ENCODE measurements at regions not wholly inside any gene's neighbourhood (a gene's known extent, or its start where the extent isn't known, plus 50 kb on each side); places are given as distances from the start of the nearest gene placed in this dataset.

- DNase-seq (no peak), ATAC-seq (no peak)
- 82 to 88% methylated on average over 2 of the region's 2 CpGs for WGBS, 2 donors
- H3K9me3 ChIP-seq: no peaks in the 10 kb centered on the region
- intact Hi-C loops (cut with DNase I): no loop called here
- no peaks in the 10 kb centered on the region for H3K36me3 ChIP-seq (replicated peaks in 1 of 2; ENCODE audit: insufficient read depth in 1 of 2, low read depth in 2 of 2)
- no peaks in the 10 kb centered on the region for H3K27me3 ChIP-seq
- H3K4me1 ChIP-seq: no peaks in the 10 kb centered on the region
- TF ChIP-seq POLR2A (IDR thresholded peaks at IDR 0.05) (no peak), CTCF (IDR thresholded peaks at IDR 0.05) (no peak)
- no peak overlapping the region for H3K27ac ChIP-seq
- H3K4me3 ChIP-seq: no peak overlapping the region
These were observed 249.5 kb downstream of the SQOR start for GRCh38 chr15:45884289-45884688.

GRCh38 chr15:45884755-45885445 is 250.1 kb downstream of the SQOR start:
- Histone ChIP-seq H3K4me3 (no peak overlapping the region), H3K27me3 (no peaks in the 10 kb centered on the region), H3K9me3 (no peaks in the 10 kb centered on the region), H3K36me3 (replicated peaks in 1 of 2; ENCODE audit: insufficient read depth in 1 of 2, low read depth in 2 of 2) (no peaks in the 10 kb centered on the region), H3K27ac (no peak overlapping the region), H3K4me1 (no peaks in the 10 kb centered on the region)
- DNase-seq (peak; percentile 16 to 63 (median 42)), ATAC-seq (peak; percentile 38)
- TF ChIP-seq POLR2A (IDR thresholded peaks at IDR 0.05): no peak
- no peak for TF ChIP-seq CTCF (IDR thresholded peaks at IDR 0.05)
- 34 to 35% methylated on average over 6 of the region's 6 CpGs for WGBS, 2 donors
- intact Hi-C loops (cut with DNase I): no loop called here

- TF ChIP-seq CTCF (IDR thresholded peaks at IDR 0.05) (no peak), POLR2A (IDR thresholded peaks at IDR 0.05) (no peak)
These were observed 251.0 kb downstream of the SQOR start for GRCh38 chr15:45885801-45886200.

GRCh38 chr15:45891766-45892165 is 256.9 kb downstream of the SQOR start:
- Histone ChIP-seq H3K27me3 (no peaks in the 10 kb centered on the region), H3K9me3 (no peaks in the 10 kb centered on the region), H3K27ac (peak overlapping the region in 2 of 4 donors; percentile 47 to 56), H3K4me1 (peaks cover 17% of the 10 kb centered on the region), H3K36me3 (replicated peaks in 1 of 2; ENCODE audit: insufficient read depth in 1 of 2, low read depth in 2 of 2) (no peaks in the 10 kb centered on the region), H3K4me3 (no peak overlapping the region)
- TF ChIP-seq CTCF (IDR thresholded peaks at IDR 0.05): no peak
- no peak for TF ChIP-seq POLR2A (IDR thresholded peaks at IDR 0.05)
- DNase-seq: peak; percentile 61 to 81 (median 70)
- WGBS, 2 donors: 4 to 27% methylated on average over 2 of the region's 2 CpGs
- ATAC-seq: peak; percentile 94
- intact Hi-C loops (cut with DNase I): no loop called here

More at GRCh38 chr15:45885801-45886200, 251.0 kb downstream of the SQOR start:
- Histone ChIP-seq H3K4me1 (no peaks in the 10 kb centered on the region), H3K36me3 (replicated peaks in 1 of 2; ENCODE audit: insufficient read depth in 1 of 2, low read depth in 2 of 2) (no peaks in the 10 kb centered on the region), H3K27ac (no peak overlapping the region), H3K27me3 (no peaks in the 10 kb centered on the region), H3K9me3 (no peaks in the 10 kb centered on the region), H3K4me3 (no peak overlapping the region)
- WGBS, 2 donors: 88 to 100% methylated on average over 9 to 18 of the region's 21 CpGs
- ATAC-seq (no peak), DNase-seq (no peak)
- intact Hi-C loops (cut with DNase I): no loop called here

GRCh38 chr15:45892182-45892581 is 257.4 kb downstream of the SQOR start:
- 57 to 59% methylated on average over 3 of the region's 3 CpGs for WGBS, 2 donors
- no peaks in the 10 kb centered on the region for H3K9me3 ChIP-seq
- no peaks in the 10 kb centered on the region for H3K36me3 ChIP-seq (replicated peaks in 1 of 2; ENCODE audit: insufficient read depth in 1 of 2, low read depth in 2 of 2)
- no peaks in the 10 kb centered on the region for H3K27me3 ChIP-seq
- intact Hi-C loops (cut with DNase I): no loop called here
- H3K4me1 ChIP-seq: peaks cover 17% of the 10 kb centered on the region
- peak overlapping the region in 3 of 4 donors; percentile 1 to 56 (median 47) for H3K27ac ChIP-seq
- ATAC-seq (peak; percentile 64), DNase-seq (peak in 2 of 4 donors; percentile 6 to 16)
- H3K4me3 ChIP-seq: no peak overlapping the region
- TF ChIP-seq CTCF (IDR thresholded peaks at IDR 0.05) (no peak), POLR2A (IDR thresholded peaks at IDR 0.05) (no peak)

Measured in body of pancreas (tissue), 4 donors.